ENCODE measurements at regions not wholly inside any gene's neighbourhood (a gene's known extent, or its start where the extent isn't known, plus 50 kb on each side); places are given as distances from the start of the nearest gene placed in this dataset.

DNA sequence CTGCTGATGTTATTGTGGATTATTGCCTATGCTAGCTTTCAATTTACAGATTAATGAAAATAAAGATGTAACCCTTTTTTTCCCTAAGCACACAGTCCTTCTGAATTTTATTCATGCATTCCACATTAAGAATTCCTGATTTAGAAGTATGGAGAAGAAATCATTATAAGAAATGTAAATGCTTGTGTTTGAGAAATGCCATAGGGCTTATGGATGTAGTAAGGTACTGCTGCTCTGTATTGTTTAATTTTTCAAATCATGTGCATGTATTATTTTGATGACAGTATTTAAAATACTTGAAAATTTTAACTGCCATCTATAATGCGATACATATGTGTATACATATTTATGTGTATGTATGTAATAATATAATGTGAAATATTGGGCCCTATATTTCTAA, 167.1 kb upstream of the SOX5 start (continued):
- TF ChIP-seq, protein P1, sequence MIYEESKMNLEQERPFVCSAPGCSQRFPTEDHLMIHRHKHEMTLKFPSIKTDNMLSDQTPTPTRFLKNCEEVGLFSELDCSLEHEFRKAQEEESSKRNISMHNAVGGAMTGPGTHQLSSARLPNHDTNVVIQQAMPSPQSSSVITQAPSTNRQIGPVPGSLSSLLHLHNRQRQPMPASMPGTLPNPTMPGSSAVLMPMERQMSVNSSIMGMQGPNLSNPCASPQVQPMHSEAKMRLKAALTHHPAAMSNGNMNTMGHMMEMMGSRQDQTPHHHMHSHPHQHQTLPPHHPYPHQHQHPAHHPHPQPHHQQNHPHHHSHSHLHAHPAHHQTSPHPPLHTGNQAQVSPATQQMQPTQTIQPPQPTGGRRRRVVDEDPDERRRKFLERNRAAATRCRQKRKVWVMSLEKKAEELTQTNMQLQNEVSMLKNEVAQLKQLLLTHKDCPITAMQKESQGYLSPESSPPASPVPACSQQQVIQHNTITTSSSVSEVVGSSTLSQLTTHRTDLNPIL (CRISPR knock-in tag; IDR thresholded peaks at IDR 0.05) = no peak
- TF ChIP-seq, protein P2, sequence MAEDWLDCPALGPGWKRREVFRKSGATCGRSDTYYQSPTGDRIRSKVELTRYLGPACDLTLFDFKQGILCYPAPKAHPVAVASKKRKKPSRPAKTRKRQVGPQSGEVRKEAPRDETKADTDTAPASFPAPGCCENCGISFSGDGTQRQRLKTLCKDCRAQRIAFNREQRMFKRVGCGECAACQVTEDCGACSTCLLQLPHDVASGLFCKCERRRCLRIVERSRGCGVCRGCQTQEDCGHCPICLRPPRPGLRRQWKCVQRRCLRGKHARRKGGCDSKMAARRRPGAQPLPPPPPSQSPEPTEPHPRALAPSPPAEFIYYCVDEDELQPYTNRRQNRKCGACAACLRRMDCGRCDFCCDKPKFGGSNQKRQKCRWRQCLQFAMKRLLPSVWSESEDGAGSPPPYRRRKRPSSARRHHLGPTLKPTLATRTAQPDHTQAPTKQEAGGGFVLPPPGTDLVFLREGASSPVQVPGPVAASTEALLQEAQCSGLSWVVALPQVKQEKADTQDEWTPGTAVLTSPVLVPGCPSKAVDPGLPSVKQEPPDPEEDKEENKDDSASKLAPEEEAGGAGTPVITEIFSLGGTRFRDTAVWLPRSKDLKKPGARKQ (CRISPR knock-in tag; IDR thresholded peaks at IDR 0.05) = no peak
- no peak for TF ChIP-seq COPS2 (conservative IDR thresholded peaks at IDR 0.05)
- no peak for TF ChIP-seq E2F3 (CRISPR knock-in tag; IDR thresholded peaks at IDR 0.05)
- TF ChIP-seq ILF3 (IDR thresholded peaks at IDR 0.05; ENCODE audit: borderline replicate concordance) = no peak
- TF ChIP-seq, protein P3, sequence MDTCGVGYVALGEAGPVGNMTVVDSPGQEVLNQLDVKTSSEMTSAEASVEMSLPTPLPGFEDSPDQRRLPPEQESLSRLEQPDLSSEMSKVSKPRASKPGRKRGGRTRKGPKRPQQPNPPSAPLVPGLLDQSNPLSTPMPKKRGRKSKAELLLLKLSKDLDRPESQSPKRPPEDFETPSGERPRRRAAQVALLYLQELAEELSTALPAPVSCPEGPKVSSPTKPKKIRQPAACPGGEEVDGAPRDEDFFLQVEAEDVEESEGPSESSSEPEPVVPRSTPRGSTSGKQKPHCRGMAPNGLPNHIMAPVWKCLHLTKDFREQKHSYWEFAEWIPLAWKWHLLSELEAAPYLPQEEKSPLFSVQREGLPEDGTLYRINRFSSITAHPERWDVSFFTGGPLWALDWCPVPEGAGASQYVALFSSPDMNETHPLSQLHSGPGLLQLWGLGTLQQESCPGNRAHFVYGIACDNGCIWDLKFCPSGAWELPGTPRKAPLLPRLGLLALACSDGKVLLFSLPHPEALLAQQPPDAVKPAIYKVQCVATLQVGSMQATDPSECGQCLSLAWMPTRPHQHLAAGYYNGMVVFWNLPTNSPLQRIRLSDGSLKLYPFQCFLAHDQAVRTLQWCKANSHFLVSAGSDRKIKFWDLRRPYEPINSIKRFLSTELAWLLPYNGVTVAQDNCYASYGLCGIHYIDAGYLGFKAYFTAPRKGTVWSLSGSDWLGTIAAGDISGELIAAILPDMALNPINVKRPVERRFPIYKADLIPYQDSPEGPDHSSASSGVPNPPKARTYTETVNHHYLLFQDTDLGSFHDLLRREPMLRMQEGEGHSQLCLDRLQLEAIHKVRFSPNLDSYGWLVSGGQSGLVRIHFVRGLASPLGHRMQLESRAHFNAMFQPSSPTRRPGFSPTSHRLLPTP (IDR thresholded peaks at IDR 0.05; ENCODE audit: borderline replicate concordance, extremely low read depth, insufficient read length) = no peak
- no peak for TF ChIP-seq CGGBP1 (CRISPR knock-in tag; IDR thresholded peaks at IDR 0.05)
- TF ChIP-seq KAT2B (IDR thresholded peaks at IDR 0.05; ENCODE audit: low read depth, low read length) = no peak
- no peak for TF ChIP-seq POLR2B (IDR thresholded peaks at IDR 0.05; ENCODE audit: low read depth, partially characterized antibody)
- TF ChIP-seq KLF6 (CRISPR knock-in tag; IDR thresholded peaks at IDR 0.05; ENCODE audit: borderline replicate concordance) = no peak
- TF ChIP-seq ATF6 (CRISPR knock-in tag; IDR thresholded peaks at IDR 0.05) = no peak
- TF ChIP-seq HDAC8 (tag; IDR thresholded peaks at IDR 0.05) = no peak
- TF ChIP-seq SNRNP70 (optimal IDR thresholded peaks at IDR 0.05; ENCODE audit: low read depth, low read length) = no peak
